T1000 (cell line): ENCODE measurements at regions not wholly inside any gene's neighbourhood (a gene's known extent, or its start where the extent isn't known, plus 50 kb on each side); places are given as distances from the start of the nearest gene placed in this dataset.

ENCODE experiments used
- DNase-seq: peaks from one replicate; lab custom pipeline; 2025; ENCODE audit warnings: mixed read lengths; lab: John Stamatoyannopoulos, UW

DNA sequence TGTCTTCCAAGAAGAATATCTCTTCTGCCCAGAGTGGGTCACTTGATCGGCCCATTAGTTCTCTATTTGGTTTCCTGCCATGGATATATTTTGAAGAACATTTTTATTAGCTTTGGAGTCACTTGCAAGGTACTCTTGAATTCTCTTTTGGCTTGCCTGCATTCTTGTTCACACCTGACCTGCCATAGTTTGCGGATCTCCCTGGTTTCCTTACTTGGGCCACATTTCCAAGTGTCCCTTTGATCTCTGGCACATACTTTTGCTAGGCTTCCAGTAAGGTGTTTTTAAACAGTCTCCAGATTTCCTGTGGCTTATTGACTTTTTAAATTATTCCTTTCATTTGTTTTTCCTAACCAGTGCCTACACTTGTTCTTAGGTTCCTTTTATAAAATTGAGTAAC, 488.5 kb upstream of the MDFIC2 start:
- no peak for DNase-seq

DNA sequence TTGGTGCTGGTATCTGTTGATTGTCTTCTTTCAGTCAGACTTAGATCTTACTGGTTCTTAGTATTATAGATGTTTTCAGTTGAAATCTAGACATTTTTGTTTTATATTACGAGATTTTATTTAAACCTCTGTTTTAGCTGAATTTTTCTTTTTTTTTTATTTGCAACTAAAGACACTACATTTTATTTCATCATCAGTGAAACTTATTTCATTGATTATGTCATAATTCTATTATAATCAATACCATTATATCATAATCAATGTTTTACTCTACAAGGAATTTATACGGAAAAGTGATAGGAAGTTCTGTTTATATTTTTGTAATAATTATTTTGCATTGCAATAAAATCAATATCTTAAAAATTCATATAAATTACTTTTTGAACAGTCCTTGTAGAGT, 477.4 kb upstream of the MDFIC2 start:
- DNase-seq: no peak

- no peak for DNase-seq
Measured at GRCh38 chr3:70780790-70781189, 468.4 kb upstream of the MDFIC2 start.

- DNase-seq: no peak
Measured at GRCh38 chr3:70779296-70779695, 466.9 kb upstream of the MDFIC2 start.

DNA sequence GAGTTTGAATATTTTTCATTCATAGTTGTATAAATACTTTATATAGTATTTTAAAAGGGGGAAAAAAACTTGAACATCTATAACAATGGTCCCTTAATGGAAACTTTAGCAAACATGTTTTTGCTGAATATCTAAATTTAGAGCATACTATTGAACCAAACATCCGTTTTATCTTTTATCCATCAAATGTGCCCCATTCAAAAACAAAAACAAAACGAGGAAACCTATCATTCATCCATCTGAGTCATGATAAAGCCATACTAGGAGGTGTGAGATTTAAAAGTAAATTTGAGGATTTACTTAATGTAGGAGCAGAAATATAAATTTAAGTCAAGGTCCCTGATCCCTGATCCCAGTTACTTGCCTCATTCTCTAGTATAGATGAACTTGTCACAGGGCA, 463.6 kb upstream of the MDFIC2 start:
- DNase-seq: no peak

- no peak for DNase-seq
Measured at GRCh38 chr3:70775257-70775656, 462.8 kb upstream of the MDFIC2 start.

DNA sequence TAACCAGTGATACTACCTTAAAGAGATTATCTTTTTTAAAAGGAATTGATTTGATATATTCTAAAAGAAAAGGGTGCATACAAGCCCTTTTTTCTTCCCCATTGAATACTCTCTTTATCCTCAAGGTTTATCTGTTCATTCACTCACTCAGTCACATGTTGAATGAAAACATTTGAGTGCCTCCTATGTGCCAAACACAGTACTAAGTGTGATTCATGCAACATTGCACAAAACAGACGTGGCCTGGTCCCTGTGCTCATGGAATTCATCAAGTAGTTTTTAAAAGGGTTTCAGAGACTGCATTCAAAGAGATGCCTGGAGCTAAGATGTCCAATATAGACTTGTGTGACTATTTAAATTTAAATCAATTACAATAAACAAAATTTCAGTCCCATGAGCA, 462.2 kb upstream of the MDFIC2 start:
- no peak for DNase-seq

DNA sequence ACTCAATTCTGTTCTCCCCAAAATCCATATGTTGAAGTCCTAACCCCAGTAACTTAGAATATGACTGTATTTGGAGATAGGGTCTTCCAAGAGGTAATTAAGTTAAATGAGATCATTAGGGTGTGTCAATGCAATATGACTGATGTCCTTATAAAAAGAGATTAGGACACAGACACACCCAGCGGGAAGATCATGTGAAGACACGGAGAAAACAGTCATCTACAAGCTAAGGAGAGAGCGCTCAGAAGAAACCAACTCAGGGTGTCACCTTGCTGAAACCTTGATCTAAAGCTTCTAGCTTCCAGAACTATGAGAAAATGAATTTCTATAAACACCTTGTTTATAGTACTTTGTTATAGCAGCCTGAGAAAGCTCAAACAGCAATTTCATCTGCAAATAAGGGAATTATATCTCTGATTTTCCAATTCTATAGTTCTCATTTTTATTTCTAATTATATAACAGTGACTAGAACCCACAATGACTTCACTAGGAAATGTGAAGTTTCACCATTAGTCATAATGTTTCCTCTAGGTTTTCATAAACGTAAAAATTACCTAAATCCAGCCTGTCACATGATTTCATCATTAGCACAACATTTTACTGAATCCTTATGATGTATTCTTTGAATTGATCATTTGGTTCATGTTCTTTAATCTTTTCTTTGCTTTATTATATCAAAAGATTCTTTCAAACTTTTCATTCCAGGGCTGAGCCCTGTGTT, 459.1 kb upstream of the MDFIC2 start:
- no peak for DNase-seq

GRCh38 chr3:70770650-70771049, 458.2 kb upstream of the MDFIC2 start:
- no peak for DNase-seq

- DNase-seq: no peak
Measured at GRCh38 chr3:70766301-70766700, 453.9 kb upstream of the MDFIC2 start.

DNA sequence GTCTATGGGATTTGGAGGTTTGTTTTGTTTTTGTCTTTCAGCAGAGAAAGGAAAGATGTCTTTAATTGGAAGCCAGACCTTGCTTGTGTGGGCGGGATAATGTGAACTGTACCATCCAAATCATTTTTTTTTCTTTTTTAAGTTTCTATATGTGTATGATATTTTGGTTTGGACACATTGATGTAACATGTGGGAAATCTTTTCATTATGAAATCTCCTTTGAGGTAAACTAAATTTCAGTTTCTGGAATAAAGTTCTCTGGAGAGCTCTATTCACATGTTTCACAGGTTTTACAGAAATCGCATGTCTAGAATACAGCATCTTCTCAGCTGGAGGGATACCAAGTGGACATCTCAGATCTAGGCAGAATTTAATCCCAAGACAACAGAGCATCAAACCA, 451.5 kb upstream of the MDFIC2 start:
- DNase-seq: no peak

DNA sequence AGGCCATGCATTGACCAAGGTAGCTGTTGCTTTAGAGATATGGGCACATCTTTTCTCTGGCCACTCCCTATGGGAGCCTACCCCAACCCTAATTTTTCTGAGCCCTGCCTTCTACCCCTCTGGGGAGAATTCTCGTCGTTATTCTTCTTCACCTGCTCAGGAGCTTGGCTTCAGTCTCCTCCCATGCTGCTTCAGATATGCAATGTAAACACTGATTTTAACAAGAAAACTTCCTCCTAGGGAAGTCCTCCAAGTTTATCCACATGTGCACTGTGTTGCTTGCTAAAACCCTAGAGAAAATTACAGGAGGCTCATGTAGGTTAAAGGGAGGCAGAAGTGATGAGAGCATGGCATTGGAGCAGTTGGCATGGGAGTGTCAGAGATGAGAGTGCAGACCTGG, 445.2 kb upstream of the MDFIC2 start:
- DNase-seq: no peak

- no peak for DNase-seq
Measured at GRCh38 chr3:70755526-70755925, 443.1 kb upstream of the MDFIC2 start.

- no peak for DNase-seq
Measured at GRCh38 chr3:70754314-70754713, 441.9 kb upstream of the MDFIC2 start.

- no peak for DNase-seq
Measured at GRCh38 chr3:70753572-70753971, 441.1 kb upstream of the MDFIC2 start.

GRCh38 chr3:70752051-70752450, 439.6 kb upstream of the MDFIC2 start:
- DNase-seq: no peak

DNA sequence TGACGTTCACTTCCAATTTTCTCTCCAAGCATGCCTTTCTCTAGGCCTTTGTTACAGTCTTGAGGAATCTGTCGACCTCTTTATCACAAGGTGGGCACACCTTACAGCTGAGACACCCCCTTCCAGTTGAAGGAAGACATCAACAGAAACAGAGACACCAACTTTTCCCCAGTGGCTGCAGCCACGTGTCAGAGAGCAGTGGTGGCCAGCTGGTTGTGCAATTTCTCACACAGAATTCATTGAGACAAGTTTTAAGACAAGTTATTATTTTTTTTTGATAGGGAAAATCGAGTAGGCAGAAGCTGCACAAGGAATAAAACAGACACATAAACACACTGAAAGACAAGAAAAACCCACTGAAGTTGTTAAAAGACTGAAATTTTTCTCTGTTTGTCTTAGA, 436.7 kb upstream of the MDFIC2 start:
- no peak for DNase-seq

DNA sequence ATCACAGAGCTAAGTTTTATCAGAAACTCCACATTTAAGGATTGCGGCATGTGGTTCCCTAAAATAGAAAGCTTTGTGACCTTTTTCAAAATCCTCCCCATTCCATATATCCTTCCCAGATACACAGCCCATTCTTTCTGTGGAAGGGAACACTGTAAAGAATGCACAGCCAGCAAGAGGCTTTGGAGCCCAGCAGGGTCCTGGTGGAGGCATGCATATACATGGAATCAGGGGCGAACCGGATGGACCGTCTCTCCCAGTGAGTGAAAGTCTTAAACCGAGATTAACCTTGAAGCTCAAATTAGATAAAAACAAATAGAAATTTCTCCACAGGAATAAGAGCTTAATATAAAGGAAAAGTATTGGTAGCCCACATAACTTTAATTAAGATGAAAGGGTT, 436.2 kb upstream of the MDFIC2 start:
- no peak for DNase-seq

DNA sequence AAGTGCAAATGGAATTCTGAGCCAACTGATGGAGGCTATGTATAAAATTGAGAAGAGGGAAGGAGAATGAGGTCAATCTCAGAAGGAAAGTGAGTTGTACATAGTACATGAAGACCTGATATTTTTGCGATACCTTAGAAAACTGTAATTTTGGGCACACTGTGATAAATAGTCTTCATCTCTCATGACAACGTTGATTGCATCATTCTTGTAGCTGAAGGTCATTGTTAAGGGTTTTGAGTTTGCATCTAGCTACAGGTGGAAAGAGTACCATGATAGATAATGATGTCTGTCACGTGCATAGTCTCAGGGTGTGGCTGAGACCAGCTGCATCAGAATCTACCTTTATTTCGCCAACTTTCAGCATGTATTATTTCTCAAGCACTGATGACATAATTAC, 435.4 kb upstream of the MDFIC2 start:
- DNase-seq: no peak

- no peak for DNase-seq
Measured at GRCh38 chr3:70744536-70744935, 432.1 kb upstream of the MDFIC2 start.

DNA sequence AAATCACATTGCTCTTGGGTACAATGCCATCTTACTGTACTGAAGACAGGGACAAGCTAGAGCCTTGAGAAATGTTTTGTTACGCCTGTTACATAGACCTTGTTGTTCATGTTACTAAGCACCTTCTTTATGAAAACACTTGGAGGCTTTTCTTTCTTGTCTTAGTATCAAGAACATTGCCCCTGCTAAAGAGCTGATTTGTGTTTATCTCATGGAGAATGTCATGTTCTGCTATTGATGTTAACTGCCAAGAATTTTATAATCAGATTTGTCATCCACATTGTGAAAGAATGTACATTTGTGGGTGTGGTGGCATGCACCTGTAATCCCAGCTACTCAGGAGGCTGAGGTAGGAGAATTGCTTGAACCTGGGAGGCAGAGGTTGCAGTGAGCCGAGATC, 431.3 kb upstream of the MDFIC2 start:
- DNase-seq: no peak

DNA sequence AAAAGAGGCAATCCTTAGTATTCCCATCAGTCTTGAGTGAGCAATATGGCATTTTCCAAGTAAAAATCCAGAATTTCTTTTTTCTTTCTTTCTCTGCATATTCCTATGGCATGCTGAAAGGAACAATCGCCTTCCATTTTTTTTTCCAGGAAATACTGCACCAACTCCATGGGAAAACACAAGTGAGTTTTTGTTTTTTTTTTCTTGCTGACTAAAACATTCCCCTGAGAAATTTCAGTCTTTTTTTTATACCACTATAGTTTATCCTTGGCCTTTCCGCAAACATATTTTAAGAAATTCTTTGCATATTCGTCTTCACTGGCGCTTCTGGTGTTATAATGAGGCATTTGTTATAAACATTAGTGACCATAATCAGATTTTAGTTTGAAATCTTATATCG, 429.6 kb upstream of the MDFIC2 start:
- DNase-seq: no peak

- no peak for DNase-seq
Measured at GRCh38 chr3:70740872-70741271, 428.4 kb upstream of the MDFIC2 start.

DNA sequence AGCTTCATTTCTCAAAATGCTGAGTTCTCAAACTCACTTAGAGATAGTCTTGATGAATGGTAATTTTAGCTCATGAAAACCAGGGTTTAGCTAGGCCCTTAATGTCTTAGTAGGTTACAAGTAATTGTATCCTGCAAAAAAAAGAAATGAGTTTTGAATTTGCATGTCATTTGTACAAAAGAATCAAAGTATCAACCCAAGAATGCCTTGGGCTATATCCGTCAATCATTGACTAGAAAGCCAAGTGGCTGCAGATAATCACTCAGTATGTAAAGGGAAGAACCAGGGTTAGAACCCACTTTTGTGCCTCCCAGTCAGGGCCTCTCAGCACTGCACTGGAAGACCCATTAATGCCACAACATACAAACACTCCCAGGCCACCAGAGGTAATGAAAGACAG, 427.6 kb upstream of the MDFIC2 start:
- no peak for DNase-seq

DNA sequence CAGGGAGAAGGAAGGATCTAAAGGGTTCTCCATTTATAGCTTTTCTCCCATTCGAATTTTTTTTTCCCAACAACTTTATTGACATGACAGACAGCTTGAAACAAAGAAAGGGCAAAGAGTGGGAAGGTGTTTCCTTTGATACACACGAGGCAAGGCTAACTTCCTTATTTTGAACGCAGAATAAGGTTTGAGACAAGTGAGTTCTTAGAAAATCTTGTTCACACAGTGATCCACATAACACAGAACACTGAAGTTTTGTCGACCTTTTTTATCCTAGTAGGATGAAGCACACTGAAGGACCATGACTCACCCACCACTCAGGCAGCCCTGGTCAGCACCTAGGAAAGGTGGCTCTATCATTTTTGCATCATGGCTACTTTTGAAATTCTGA, 425.8 kb upstream of the MDFIC2 start:
- no peak for DNase-seq
